ENCODE measurements at regions not wholly inside any gene's neighbourhood (a gene's known extent, or its start where the extent isn't known, plus 50 kb on each side); places are given as distances from the start of the nearest gene placed in this dataset.

GRCh38 chr11:45444796-45445195 is 158.7 kb upstream of the SYT13 start:
- DNase-seq (ENCODE audit: insufficient read length, low spot score) = no peak
- no peak for FAIRE-seq
- TF ChIP-seq POLR2A (IDR thresholded peaks at IDR 0.05; ENCODE audit: low read depth, low read length) (no peak), POU2F2 (IDR thresholded peaks at IDR 0.05; ENCODE audit: low read depth, low read length) (no peak), TAF1 (IDR thresholded peaks at IDR 0.05; ENCODE audit: low read depth, low read length) (no peak), POLR2AphosphoS5 (IDR thresholded peaks at IDR 0.05; ENCODE audit: low read depth, low read length) (no peak), SPI1 (IDR thresholded peaks at IDR 0.05; ENCODE audit: low read depth, low read length) (no peak), PAX5 (IDR thresholded peaks at IDR 0.05; ENCODE audit: insufficient read depth, low read length, severe bottlenecking) (no peak)

- no peak for DNase-seq (ENCODE audit: insufficient read length, low spot score)
- FAIRE-seq = no peak
- TF ChIP-seq PAX5 (IDR thresholded peaks at IDR 0.05; ENCODE audit: insufficient read depth, low read length, severe bottlenecking) (no peak), SPI1 (IDR thresholded peaks at IDR 0.05; ENCODE audit: low read depth, low read length) (no peak), TAF1 (IDR thresholded peaks at IDR 0.05; ENCODE audit: low read depth, low read length) (no peak), POLR2A (IDR thresholded peaks at IDR 0.05; ENCODE audit: low read depth, low read length) (no peak), POU2F2 (IDR thresholded peaks at IDR 0.05; ENCODE audit: low read depth, low read length) (no peak), POLR2AphosphoS5 (IDR thresholded peaks at IDR 0.05; ENCODE audit: low read depth, low read length) (no peak)
These were observed 154.0 kb upstream of the SYT13 start for GRCh38 chr11:45440111-45440510.

- FAIRE-seq = no peak
- no peak for DNase-seq (ENCODE audit: insufficient read length, low spot score)
- TF ChIP-seq SPI1 (IDR thresholded peaks at IDR 0.05; ENCODE audit: low read depth, low read length) (no peak), TAF1 (IDR thresholded peaks at IDR 0.05; ENCODE audit: low read depth, low read length) (no peak), POU2F2 (IDR thresholded peaks at IDR 0.05; ENCODE audit: low read depth, low read length) (no peak), POLR2AphosphoS5 (IDR thresholded peaks at IDR 0.05; ENCODE audit: low read depth, low read length) (no peak), PAX5 (IDR thresholded peaks at IDR 0.05; ENCODE audit: insufficient read depth, low read length, severe bottlenecking) (no peak), POLR2A (IDR thresholded peaks at IDR 0.05; ENCODE audit: low read depth, low read length) (no peak)
These were observed 150.8 kb upstream of the SYT13 start for GRCh38 chr11:45436966-45437365.

- DNase-seq (ENCODE audit: insufficient read length, low spot score) = no peak
- TF ChIP-seq POU2F2 (IDR thresholded peaks at IDR 0.05; ENCODE audit: low read depth, low read length) (no peak), SPI1 (IDR thresholded peaks at IDR 0.05; ENCODE audit: low read depth, low read length) (no peak), TAF1 (IDR thresholded peaks at IDR 0.05; ENCODE audit: low read depth, low read length) (no peak), PAX5 (IDR thresholded peaks at IDR 0.05; ENCODE audit: insufficient read depth, low read length, severe bottlenecking) (no peak), POLR2A (IDR thresholded peaks at IDR 0.05; ENCODE audit: low read depth, low read length) (no peak), POLR2AphosphoS5 (IDR thresholded peaks at IDR 0.05; ENCODE audit: low read depth, low read length) (no peak)
- FAIRE-seq = no peak
These were observed 150.0 kb upstream of the SYT13 start for GRCh38 chr11:45436118-45436517.

- DNase-seq (ENCODE audit: insufficient read length, low spot score) = no peak
- TF ChIP-seq PAX5 (IDR thresholded peaks at IDR 0.05; ENCODE audit: insufficient read depth, low read length, severe bottlenecking) = no peak
- no peak for TF ChIP-seq SPI1 (IDR thresholded peaks at IDR 0.05; ENCODE audit: low read depth, low read length)
- no peak for TF ChIP-seq POLR2AphosphoS5 (IDR thresholded peaks at IDR 0.05; ENCODE audit: low read depth, low read length)
- TF ChIP-seq TAF1 (IDR thresholded peaks at IDR 0.05; ENCODE audit: low read depth, low read length) = no peak
- no peak for TF ChIP-seq POU2F2 (IDR thresholded peaks at IDR 0.05; ENCODE audit: low read depth, low read length)
- TF ChIP-seq POLR2A (IDR thresholded peaks at IDR 0.05; ENCODE audit: low read depth, low read length) = no peak
- FAIRE-seq = no peak
These were observed 149.6 kb upstream of the SYT13 start for GRCh38 chr11:45435706-45436105.

GRCh38 chr11:45432910-45433309 is 146.8 kb upstream of the SYT13 start:
- TF ChIP-seq TAF1 (IDR thresholded peaks at IDR 0.05; ENCODE audit: low read depth, low read length) (no peak), SPI1 (IDR thresholded peaks at IDR 0.05; ENCODE audit: low read depth, low read length) (no peak), POLR2A (IDR thresholded peaks at IDR 0.05; ENCODE audit: low read depth, low read length) (no peak), PAX5 (IDR thresholded peaks at IDR 0.05; ENCODE audit: insufficient read depth, low read length, severe bottlenecking) (no peak), POU2F2 (IDR thresholded peaks at IDR 0.05; ENCODE audit: low read depth, low read length) (no peak), POLR2AphosphoS5 (IDR thresholded peaks at IDR 0.05; ENCODE audit: low read depth, low read length) (no peak)
- DNase-seq (ENCODE audit: insufficient read length, low spot score) = no peak
- no peak for FAIRE-seq

- no peak for DNase-seq (ENCODE audit: insufficient read length, low spot score)
- no peak for FAIRE-seq
- TF ChIP-seq PAX5 (IDR thresholded peaks at IDR 0.05; ENCODE audit: insufficient read depth, low read length, severe bottlenecking) = no peak
- TF ChIP-seq SPI1 (IDR thresholded peaks at IDR 0.05; ENCODE audit: low read depth, low read length) = no peak
- TF ChIP-seq POLR2AphosphoS5 (IDR thresholded peaks at IDR 0.05; ENCODE audit: low read depth, low read length) = no peak
- no peak for TF ChIP-seq POU2F2 (IDR thresholded peaks at IDR 0.05; ENCODE audit: low read depth, low read length)
- no peak for TF ChIP-seq TAF1 (IDR thresholded peaks at IDR 0.05; ENCODE audit: low read depth, low read length)
- TF ChIP-seq POLR2A (IDR thresholded peaks at IDR 0.05; ENCODE audit: low read depth, low read length) = no peak
These were observed 146.0 kb upstream of the SYT13 start for GRCh38 chr11:45432100-45432499.

- no peak for TF ChIP-seq SPI1 (IDR thresholded peaks at IDR 0.05; ENCODE audit: low read depth, low read length)
- FAIRE-seq = no peak
- no peak for DNase-seq (ENCODE audit: insufficient read length, low spot score)
These were observed 145.2 kb upstream of the SYT13 start for GRCh38 chr11:45431046-45432018.

- no peak for FAIRE-seq
- DNase-seq (ENCODE audit: insufficient read length, low spot score) = no peak
- no peak for TF ChIP-seq POLR2A (IDR thresholded peaks at IDR 0.05; ENCODE audit: low read depth, low read length)
These were observed 144.2 kb upstream of the SYT13 start for GRCh38 chr11:45430361-45430760.

GRCh38 chr11:45429719-45430118 is 143.6 kb upstream of the SYT13 start:
- no peak for FAIRE-seq

More at GRCh38 chr11:45429719-45430118, 143.6 kb upstream of the SYT13 start:
- no peak for DNase-seq (ENCODE audit: insufficient read length, low spot score)
- TF ChIP-seq POLR2A (IDR thresholded peaks at IDR 0.05; ENCODE audit: low read depth, low read length) = no peak
- TF ChIP-seq POU2F2 (IDR thresholded peaks at IDR 0.05; ENCODE audit: low read depth, low read length) = no peak
- no peak for TF ChIP-seq PAX5 (IDR thresholded peaks at IDR 0.05; ENCODE audit: insufficient read depth, low read length, severe bottlenecking)
- TF ChIP-seq POLR2AphosphoS5 (IDR thresholded peaks at IDR 0.05; ENCODE audit: low read depth, low read length) = no peak
- TF ChIP-seq SPI1 (IDR thresholded peaks at IDR 0.05; ENCODE audit: low read depth, low read length) = no peak
- no peak for TF ChIP-seq TAF1 (IDR thresholded peaks at IDR 0.05; ENCODE audit: low read depth, low read length)
